ENCODE measurements at regions not wholly inside any gene's neighbourhood (a gene's known extent, or its start where the extent isn't known, plus 50 kb on each side); places are given as distances from the start of the nearest gene placed in this dataset.

DNA sequence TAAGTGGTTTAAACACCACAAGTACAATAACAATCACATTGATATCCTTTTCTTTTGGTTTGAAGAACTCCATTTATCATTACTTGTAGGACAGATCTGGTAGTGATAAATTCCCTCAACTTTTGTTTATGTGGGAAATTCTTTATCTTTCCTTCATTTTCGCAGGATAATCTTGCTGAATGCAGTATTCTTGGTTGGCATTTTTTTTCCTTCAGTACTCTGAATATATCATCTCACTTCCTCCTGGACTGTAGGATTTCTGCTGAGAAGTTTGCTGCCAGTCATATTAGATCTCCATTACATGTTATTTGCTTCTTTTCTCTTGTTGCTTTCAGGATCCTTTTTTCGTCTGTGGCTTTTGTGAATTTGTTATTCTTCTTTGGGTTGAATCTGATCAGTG is 179.0 kb upstream of the PLET1 start:
- TF ChIP-seq CTCF (conservative IDR thresholded peaks at IDR 0.05 in 1 of 2, IDR thresholded peaks at IDR 0.05 in 1 of 2; ENCODE audit: extremely low read depth in 1 of 2, insufficient read depth in 1 of 2, low read depth in 1 of 2, low read length in 2 of 2) (no peak), EZH2 (IDR thresholded peaks at IDR 0.05; ENCODE audit: borderline replicate concordance, low read length) (no peak)
